ENCODE measurements at regions not wholly inside any gene's neighbourhood (a gene's known extent, or its start where the extent isn't known, plus 50 kb on each side); places are given as distances from the start of the nearest gene placed in this dataset.
A peak's percentile ranks its signal among the peaks of the same experiment; 100 is the strongest.

- no peaks in the 10 kb centered on the region for H3K4me1 ChIP-seq
- no peaks in the 10 kb centered on the region for H3K36me3 ChIP-seq
- TF ChIP-seq POLR2A (IDR thresholded peaks at IDR 0.05) (no peak), POLR2AphosphoS5 (IDR thresholded peaks at IDR 0.05) (no peak)
- TF ChIP-seq, protein P1, sequence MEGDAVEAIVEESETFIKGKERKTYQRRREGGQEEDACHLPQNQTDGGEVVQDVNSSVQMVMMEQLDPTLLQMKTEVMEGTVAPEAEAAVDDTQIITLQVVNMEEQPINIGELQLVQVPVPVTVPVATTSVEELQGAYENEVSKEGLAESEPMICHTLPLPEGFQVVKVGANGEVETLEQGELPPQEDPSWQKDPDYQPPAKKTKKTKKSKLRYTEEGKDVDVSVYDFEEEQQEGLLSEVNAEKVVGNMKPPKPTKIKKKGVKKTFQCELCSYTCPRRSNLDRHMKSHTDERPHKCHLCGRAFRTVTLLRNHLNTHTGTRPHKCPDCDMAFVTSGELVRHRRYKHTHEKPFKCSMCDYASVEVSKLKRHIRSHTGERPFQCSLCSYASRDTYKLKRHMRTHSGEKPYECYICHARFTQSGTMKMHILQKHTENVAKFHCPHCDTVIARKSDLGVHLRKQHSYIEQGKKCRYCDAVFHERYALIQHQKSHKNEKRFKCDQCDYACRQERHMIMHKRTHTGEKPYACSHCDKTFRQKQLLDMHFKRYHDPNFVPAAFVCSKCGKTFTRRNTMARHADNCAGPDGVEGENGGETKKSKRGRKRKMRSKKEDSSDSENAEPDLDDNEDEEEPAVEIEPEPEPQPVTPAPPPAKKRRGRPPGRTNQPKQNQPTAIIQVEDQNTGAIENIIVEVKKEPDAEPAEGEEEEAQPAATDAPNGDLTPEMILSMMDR (IDR thresholded peaks at IDR 0.05), result no peak
- H3K27me3 ChIP-seq, result no peaks in the 10 kb centered on the region
- H3K9me3 ChIP-seq, result no peaks in the 10 kb centered on the region
- peak overlapping the region; percentile 49 to 50 for H3K27ac ChIP-seq
- no peak for DNase-seq (ENCODE audit: low spot score in 2 of 2)
- intact Hi-C loops (cut with DNase I; ENCODE audit: low total_unique reads), result no loop called here
- H3K4me3 ChIP-seq, result no peak overlapping the region
Observed at GRCh38 chr3:153958635-153959595, 162.3 kb upstream of the ARHGEF26 start.

DNA sequence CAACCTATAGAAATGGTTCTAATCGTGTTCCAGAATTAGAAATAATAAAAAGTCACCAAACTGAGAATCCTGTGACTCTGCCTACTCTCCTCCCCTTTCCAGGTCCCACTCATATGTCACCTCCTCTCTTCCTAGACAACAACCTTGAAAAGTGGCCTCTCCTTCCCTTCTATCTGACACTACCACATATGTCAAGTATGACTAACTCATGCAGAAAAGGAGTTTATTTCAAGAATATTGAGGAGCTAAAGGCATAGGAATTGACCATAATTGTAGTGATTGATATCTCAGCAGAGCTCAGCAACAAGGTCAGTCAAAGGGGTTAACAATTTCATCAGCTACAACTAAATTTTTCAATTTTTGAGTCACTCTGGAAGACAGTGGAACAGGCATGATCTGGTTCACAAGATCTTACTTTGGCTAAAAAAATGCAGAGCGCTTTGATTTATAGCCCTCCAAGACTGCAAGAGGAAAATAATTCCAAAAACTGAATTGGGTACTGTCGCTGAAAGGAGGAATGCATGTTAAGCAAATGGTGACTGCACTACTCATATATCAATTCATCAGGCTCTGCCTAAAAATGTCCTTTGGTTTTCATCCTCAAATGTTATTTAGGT, 160.6 kb upstream of the ARHGEF26 start:
- H3K27me3 ChIP-seq, result no peaks in the 10 kb centered on the region
- no peaks in the 10 kb centered on the region for H3K36me3 ChIP-seq
- no peak for DNase-seq (ENCODE audit: low spot score in 2 of 2)
- no peak overlapping the region for H3K27ac ChIP-seq
- H3K9me3 ChIP-seq, result no peaks in the 10 kb centered on the region
- no peak overlapping the region for H3K4me3 ChIP-seq
- TF ChIP-seq POLR2A (IDR thresholded peaks at IDR 0.05), result no peak
- no peak for TF ChIP-seq POLR2AphosphoS5 (IDR thresholded peaks at IDR 0.05)
- TF ChIP-seq, protein P1 (IDR thresholded peaks at IDR 0.05), result no peak
- intact Hi-C loops (cut with DNase I; ENCODE audit: low total_unique reads), result no loop called here
- no peaks in the 10 kb centered on the region for H3K4me1 ChIP-seq

GRCh38 chr3:153961494-153961893, 159.7 kb upstream of the ARHGEF26 start:
- H3K36me3 ChIP-seq, result no peaks in the 10 kb centered on the region
- no peak for TF ChIP-seq POLR2A (IDR thresholded peaks at IDR 0.05)
- TF ChIP-seq POLR2AphosphoS5 (IDR thresholded peaks at IDR 0.05), result no peak
- TF ChIP-seq, protein P1 (IDR thresholded peaks at IDR 0.05), result no peak
- no peak for DNase-seq (ENCODE audit: low spot score in 2 of 2)
- intact Hi-C loops (cut with DNase I; ENCODE audit: low total_unique reads), result no loop called here
- H3K4me1 ChIP-seq, result no peaks in the 10 kb centered on the region
- H3K27ac ChIP-seq, result no peak overlapping the region
- H3K4me3 ChIP-seq, result no peak overlapping the region
- H3K27me3 ChIP-seq, result no peaks in the 10 kb centered on the region
- H3K9me3 ChIP-seq, result no peaks in the 10 kb centered on the region

DNA sequence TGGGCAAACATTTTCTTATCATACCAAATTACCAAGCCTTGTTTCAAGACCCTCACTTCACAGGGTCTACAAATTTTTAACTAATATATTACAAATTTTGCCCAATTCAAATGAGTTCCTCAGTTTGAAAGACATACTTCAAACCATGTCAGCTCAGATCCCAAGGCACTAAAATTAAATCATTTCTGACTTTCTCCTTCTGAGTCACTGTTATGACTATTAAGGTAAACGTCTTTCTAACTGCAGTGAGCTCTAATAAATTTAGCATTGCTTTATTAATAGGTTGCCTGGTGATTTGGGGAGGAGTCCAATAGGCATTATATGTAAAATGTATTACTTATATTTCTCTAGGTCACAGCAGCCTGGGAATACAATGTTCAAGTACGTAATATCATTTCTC, 158.2 kb upstream of the ARHGEF26 start:
- H3K27ac ChIP-seq, result no peak overlapping the region
- no peaks in the 10 kb centered on the region for H3K4me1 ChIP-seq
- no peak for DNase-seq (ENCODE audit: low spot score in 2 of 2)
- no peaks in the 10 kb centered on the region for H3K9me3 ChIP-seq
- no peaks in the 10 kb centered on the region for H3K27me3 ChIP-seq
- TF ChIP-seq POLR2A (IDR thresholded peaks at IDR 0.05) (no peak), POLR2AphosphoS5 (IDR thresholded peaks at IDR 0.05) (no peak)
- TF ChIP-seq, protein P1 (IDR thresholded peaks at IDR 0.05), result no peak
- no peak overlapping the region for H3K4me3 ChIP-seq
- H3K36me3 ChIP-seq, result no peaks in the 10 kb centered on the region
- intact Hi-C loops (cut with DNase I; ENCODE audit: low total_unique reads), result no loop called here

- intact Hi-C loops (cut with DNase I; ENCODE audit: low total_unique reads), result no loop called here
- H3K36me3 ChIP-seq, result no peaks in the 10 kb centered on the region
- H3K4me3 ChIP-seq, result no peak overlapping the region
- no peak for DNase-seq (ENCODE audit: low spot score in 2 of 2)
- H3K4me1 ChIP-seq, result no peaks in the 10 kb centered on the region
- no peaks in the 10 kb centered on the region for H3K27me3 ChIP-seq
- TF ChIP-seq POLR2A (IDR thresholded peaks at IDR 0.05) (no peak), POLR2AphosphoS5 (IDR thresholded peaks at IDR 0.05) (no peak)
- TF ChIP-seq, protein P1 (IDR thresholded peaks at IDR 0.05), result no peak
- no peak overlapping the region for H3K27ac ChIP-seq
- H3K9me3 ChIP-seq, result no peaks in the 10 kb centered on the region
Observed at GRCh38 chr3:153967260-153967659, 153.9 kb upstream of the ARHGEF26 start.

Measured in breast epithelium (tissue), 4 donors.